Neural cell (in vitro differentiated cells): ENCODE measurements at regions not wholly inside any gene's neighbourhood (a gene's known extent, or its start where the extent isn't known, plus 50 kb on each side); places are given as distances from the start of the nearest gene placed in this dataset.

ENCODE experiments used
- H2AFZ ChIP-seq: fragments of 200-600, 300-800 bp; sonication (generic), shearing (Covaris generic); 2 replicates; pipeline ENCODE4 v1.6.0; 2014; ENCODE audit warnings: low read depth, mild to moderate bottlenecking, antibody characterized with exemption, low read length, moderate library complexity
- H3F3A ChIP-seq: fragments of 200-600 bp; shearing (Covaris generic); 2 replicates; pipeline ENCODE4 v1.6.1; 2016; ENCODE audit warnings: mild to moderate bottlenecking, moderate library complexity, mixed read lengths, antibody characterized with exemption, low read length; ENCODE audit not compliant: insufficient read depth, poor library complexity, severe bottlenecking
- H3K27ac ChIP-seq: fragments of 200-600, 300-800 bp; sonication (generic), shearing (Covaris generic); 2 replicates; pipeline ENCODE4 v1.5.1; 2014; ENCODE audit warnings: mild to moderate bottlenecking, low read length, moderate library complexity
- H3K27me3 ChIP-seq: fragments of 300-800, 200-600 bp; sonication (generic), shearing (Covaris generic); 2 replicates; pipeline ENCODE4 v1.6.0; 2014; ENCODE audit warnings: mild to moderate bottlenecking, low read depth, low read length, moderate library complexity; ENCODE audit not compliant: insufficient read depth
- H3K36me3 ChIP-seq: fragments of 300-800, 200-600 bp; sonication (generic), shearing (Covaris generic); 2 replicates; pipeline ENCODE4 v1.5.1; 2014; ENCODE audit warnings: mild to moderate bottlenecking, antibody characterized with exemption, low read length, moderate library complexity; ENCODE audit not compliant: insufficient read depth
- H3K4me2 ChIP-seq: fragments of 300-800, 200-600 bp; sonication (generic), shearing (Covaris generic); 2 replicates; pipeline ENCODE4 v1.6.0; 2014; ENCODE audit warnings: mild to moderate bottlenecking, low read length
- H3K4me3 ChIP-seq: fragments of 300-800, 200-600 bp; sonication (generic), shearing (Covaris generic); 2 replicates; pipeline ENCODE4 v1.5.1; 2014; ENCODE audit warnings: mild to moderate bottlenecking, low read length, moderate library complexity
- H3K79me2 ChIP-seq: fragments of 200-600 bp; shearing (Covaris generic); replicated peaks from 2 replicates; pipeline ENCODE4 v1.6.0; 2014; ENCODE audit warnings: mild to moderate bottlenecking, low read length, moderate library complexity; ENCODE audit not compliant: insufficient read depth
- H3K9ac ChIP-seq: fragments of 300-800, 200-600 bp; sonication (generic), shearing (Covaris generic); 2 replicates; pipeline ENCODE4 v1.6.1; 2016; ENCODE audit warnings: mild to moderate bottlenecking, low read length, mixed read lengths
- H3K9me2 ChIP-seq: fragments of 200-600 bp; shearing (Covaris generic); 2 replicates; pipeline ENCODE4 v1.6.1; 2016; ENCODE audit warnings: mild to moderate bottlenecking, low read length, mixed read lengths; ENCODE audit not compliant: insufficient read depth
- H3K9me3 ChIP-seq: fragments of 200-600, 300-800 bp; sonication (generic), shearing (Covaris generic); 2 replicates; pipeline ENCODE4 v1.6.1; 2016; ENCODE audit warnings: mild to moderate bottlenecking, mixed run types, low read length, moderate library complexity, mixed read lengths
- H4K20me1 ChIP-seq: fragments of 200-600 bp; shearing (Covaris generic); 2 replicates; pipeline ENCODE4 v1.6.1; 2016; ENCODE audit warnings: mild to moderate bottlenecking, mixed run types; ENCODE audit not compliant: insufficient read depth
- CTCF ChIP-seq: fragments of 450-650 bp; IDR thresholded peaks from 2 replicates; pipeline ENCODE4 v1.5.1; 2014; ENCODE audit warnings: antibody characterized with exemption, mild to moderate bottlenecking, moderate library complexity; ENCODE audit not compliant: poor library complexity, severe bottlenecking
- EP300 ChIP-seq: fragments of 450-650 bp; conservative IDR thresholded peaks from 2 replicates; pipeline ENCODE4 v1.6.1; 2014; ENCODE audit warnings: antibody characterized with exemption, mild to moderate bottlenecking, moderate library complexity; ENCODE audit not compliant: poor library complexity, severe bottlenecking
- EZH2 ChIP-seq: fragments of 200-600, 300-800 bp; shearing (Covaris generic), sonication (generic); IDR thresholded peaks from 2 replicates; pipeline ENCODE4 v1.6.1; 2014; ENCODE audit warnings: antibody characterized with exemption, low read length, borderline replicate concordance, mild to moderate bottlenecking; ENCODE audit not compliant: insufficient read depth, poor library complexity, severe bottlenecking
- MXI1 ChIP-seq: fragments of 450-650 bp; conservative IDR thresholded peaks from 2 replicates; pipeline ENCODE4 v1.6.1; 2014; ENCODE audit warnings: antibody characterized with exemption, mild to moderate bottlenecking; ENCODE audit not compliant: poor library complexity, severe bottlenecking
- POLR2AphosphoS5 ChIP-seq: IDR thresholded peaks from 2 replicates; pipeline ENCODE4 v1.6.1; 2012
- RAD21 ChIP-seq: fragments of 450-650 bp; conservative IDR thresholded peaks from 2 replicates; pipeline ENCODE4 v1.6.1; 2014; ENCODE audit warnings: antibody characterized with exemption, mild to moderate bottlenecking, moderate library complexity
- REST ChIP-seq: IDR thresholded peaks from 2 replicates; pipeline ENCODE4 v1.6.1; 2012; ENCODE audit warnings: borderline replicate concordance
- SMC3 ChIP-seq: fragments of 450-650 bp; conservative IDR thresholded peaks from 2 replicates; pipeline ENCODE4 v1.6.1; 2014; ENCODE audit warnings: antibody characterized with exemption, mild to moderate bottlenecking, moderate library complexity; ENCODE audit not compliant: poor library complexity
- TAF1 ChIP-seq: IDR thresholded peaks from 2 replicates; pipeline ENCODE4 v1.6.1; 2012; ENCODE audit warnings: low read depth

DNA sequence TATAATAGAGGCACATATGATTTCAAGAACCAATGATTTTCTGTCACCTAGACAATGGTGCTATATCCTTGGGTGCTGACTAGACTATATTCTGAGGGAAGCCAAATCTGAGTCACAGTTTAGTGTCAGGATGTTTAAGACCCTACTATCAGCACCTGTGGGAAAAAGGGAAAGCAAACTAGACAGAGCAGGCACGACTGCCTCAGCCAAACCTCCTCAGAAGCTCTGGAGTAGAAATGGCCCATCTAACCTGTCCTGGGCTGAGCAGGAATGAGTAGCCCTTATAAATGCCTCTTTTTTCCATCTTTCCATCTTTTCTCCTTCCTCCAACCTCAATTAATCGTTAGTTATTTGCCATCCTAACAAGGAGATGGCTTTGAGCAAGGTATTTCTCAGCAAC lies 80.4 kb upstream of the TECRL start:
- Histone ChIP-seq H3K27me3 (no peaks in the 10 kb centered on the region), H3K4me2 (no peak overlapping the region), H3K4me3 (no peak overlapping the region)

GRCh38 chr4:64479338-64479737 lies 70.1 kb upstream of the TECRL start:
- no peaks in the 10 kb centered on the region for H3K9me2 ChIP-seq
- TF ChIP-seq TAF1 (no peak), EZH2 (no peak), POLR2AphosphoS5 (no peak), RAD21 (no peak), EP300 (no peak), CTCF (no peak), SMC3 (no peak), MXI1 (no peak), REST (no peak)
- no peak overlapping the region for H3K27ac ChIP-seq
- no peaks in the 10 kb centered on the region for H3K79me2 ChIP-seq
- H3F3A ChIP-seq: no peaks in the 10 kb centered on the region
- no peaks in the 10 kb centered on the region for H4K20me1 ChIP-seq
- H3K4me3 ChIP-seq: no peak overlapping the region
- H3K4me2 ChIP-seq: no peak overlapping the region
- no peak overlapping the region for H3K9ac ChIP-seq
- H2AFZ ChIP-seq: no peak overlapping the region
- H3K36me3 ChIP-seq: no peaks in the 10 kb centered on the region
- H3K27me3 ChIP-seq: no peaks in the 10 kb centered on the region
- H3K9me3 ChIP-seq: no peaks in the 10 kb centered on the region

More for the DNA sequence above, 80.4 kb upstream of the TECRL start:
- Histone ChIP-seq H2AFZ (no peak overlapping the region), H3K9me3 (no peaks in the 10 kb centered on the region), H3K36me3 (no peaks in the 10 kb centered on the region), H3K9me2 (no peaks in the 10 kb centered on the region), H3F3A (no peaks in the 10 kb centered on the region), H3K79me2 (no peaks in the 10 kb centered on the region), H3K9ac (no peak overlapping the region), H3K27ac (no peak overlapping the region), H4K20me1 (no peaks in the 10 kb centered on the region)
- no peak for TF ChIP-seq RAD21
- TF ChIP-seq POLR2AphosphoS5: no peak
- no peak for TF ChIP-seq MXI1
- TF ChIP-seq EP300: no peak
- TF ChIP-seq REST: no peak
